ENCODE measurements at regions not wholly inside any gene's neighbourhood (a gene's known extent, or its start where the extent isn't known, plus 50 kb on each side); places are given as distances from the start of the nearest gene placed in this dataset.

- 71% methylated on average over 5 of the region's 5 CpGs for WGBS (ENCODE audit: insufficient coverage, low coverage, low lambda C conversion rate, missing lambda C conversion rate)
- TF ChIP-seq CTCF (IDR thresholded peaks at IDR 0.05) (no peak), POLR2A (IDR thresholded peaks at IDR 0.05) (no peak)
- no peak overlapping the region for H3K27ac ChIP-seq
Observed at GRCh38 chr1:8267307-8267706, 50.6 kb upstream of the SLC45A1 start.

GRCh38 chr1:8266436-8267165 lies 51.3 kb upstream of the SLC45A1 start:
- Histone ChIP-seq H3K36me3 (no peaks in the 10 kb centered on the region), H3K4me1 (peaks cover 0 to 14% (median 4%) of the 10 kb centered on the region in 4 donors), H3K27ac (peak overlapping the region in 1 of 3 donors; percentile 10), H3K4me3 (no peak overlapping the region), H3K27me3 (no peaks in the 10 kb centered on the region), H3K9me3 (no peaks in the 10 kb centered on the region)
- no peak for ATAC-seq
- whole genome bisulfite sequencing (ENCODE audit: insufficient coverage, low coverage, low lambda C conversion rate, missing lambda C conversion rate) = 45% methylated on average over 8 of the region's 8 CpGs
- intact Hi-C loops (cut with DNase I) = loop anchor here in 1 of 2 donors (10.0 kb wide), 1 partner anchor 48 kb away; the partner anchor contains the start of gene SLC45A1
- no peak for TF ChIP-seq CTCF (IDR thresholded peaks at IDR 0.05)
- TF ChIP-seq POLR2A (IDR thresholded peaks at IDR 0.05) = no peak
- no peak for DNase-seq

More at GRCh38 chr1:8267307-8267706, 50.6 kb upstream of the SLC45A1 start:
- no peak overlapping the region for H3K4me3 ChIP-seq
- no peaks in the 10 kb centered on the region for H3K27me3 ChIP-seq
- ATAC-seq = no peak
- H3K9me3 ChIP-seq = no peaks in the 10 kb centered on the region
- intact Hi-C loops (cut with DNase I) = loop anchor here in 1 of 2 donors (10.0 kb wide), 1 partner anchor 47 kb away; the partner anchor contains the start of gene SLC45A1
- H3K4me1 ChIP-seq = peaks cover 0 to 14% (median 4%) of the 10 kb centered on the region in 4 donors
- H3K36me3 ChIP-seq = no peaks in the 10 kb centered on the region
- no peak for DNase-seq

- no peaks in the 10 kb centered on the region for H3K9me3 ChIP-seq
- intact Hi-C loops (cut with DNase I) = loop anchor here (5.0 to 10.0 kb wide), 2 partner anchors 49 to 51 kb away; partner anchors contain the start of gene SLC45A1 (in 1 of the 2)
- H3K27me3 ChIP-seq = no peaks in the 10 kb centered on the region
- peaks cover 0 to 35% (median 11%) of the 10 kb centered on the region in 4 donors for H3K4me1 ChIP-seq
- TF ChIP-seq CTCF (IDR thresholded peaks at IDR 0.05) (no peak), POLR2A (IDR thresholded peaks at IDR 0.05) (no peak)
- no peaks in the 10 kb centered on the region for H3K36me3 ChIP-seq
- ATAC-seq (no peak), DNase-seq (no peak)
- peak overlapping the region in 2 of 3 donors; percentile 81 to 92 for H3K27ac ChIP-seq
- H3K4me3 ChIP-seq = peak overlapping the region in 1 of 3 donors; percentile 16
- 76% methylated on average over 4 of the region's 4 CpGs for WGBS (ENCODE audit: insufficient coverage, low coverage, low lambda C conversion rate, missing lambda C conversion rate)
Observed at GRCh38 chr1:8263791-8264190, 54.1 kb upstream of the SLC45A1 start.

- DNase-seq (no peak), ATAC-seq (no peak)
- Histone ChIP-seq H3K4me3 (no peak overlapping the region), H3K27me3 (no peaks in the 10 kb centered on the region), H3K36me3 (no peaks in the 10 kb centered on the region), H3K27ac (peak overlapping the region in 2 of 3 donors; percentile 94 to 97), H3K9me3 (no peaks in the 10 kb centered on the region), H3K4me1 (peaks cover 0 to 52% (median 21%) of the 10 kb centered on the region in 4 donors)
- WGBS (ENCODE audit: insufficient coverage, low coverage, low lambda C conversion rate, missing lambda C conversion rate) = 80% methylated on average over 1 of the region's 1 CpG
- TF ChIP-seq CTCF (IDR thresholded peaks at IDR 0.05) = no peak
- no peak for TF ChIP-seq POLR2A (IDR thresholded peaks at IDR 0.05)
- intact Hi-C loops (cut with DNase I) = loop anchor here (5.0 to 10.0 kb wide), 2 partner anchors 51 to 53 kb away; partner anchors contain the start of gene SLC45A1 (in 1 of the 2)
Observed at GRCh38 chr1:8261398-8261762, 56.5 kb upstream of the SLC45A1 start.
